MCF 10A (cell line): ENCODE measurements at regions not wholly inside any gene's neighbourhood (a gene's known extent, or its start where the extent isn't known, plus 50 kb on each side); places are given as distances from the start of the nearest gene placed in this dataset.

ENCODE experiments used
- BruUV-seq: library from RNA; stranded (reverse); fragments of 400-500 nt; replicated peaks from 2 replicates; lab custom pipeline; 2021; lab: Mats Ljungman, UMichigan
- CTCF ChIA-PET: fragments of 300-600 bp; sonication (Branson Sonifier 250); formaldehyde crosslinking; extraction: SDS; loops from one replicate; lab custom pipeline; 2021; ENCODE audit warnings: antibody characterized with exemption, inconsistent platforms; lab: Yijun Ruan, JAX
- POLR2A ChIA-PET: fragments of 300-600, 350-650 bp; sonication (Branson Sonifier 250); formaldehyde crosslinking; extraction: SDS; loops from one replicate; lab custom pipeline; 2020; ENCODE audit warnings: antibody characterized with exemption, inconsistent platforms; lab: Yijun Ruan, JAX
- DNase-seq: peaks from one replicate; pipeline ENCODE4 v3.0.0-alpha.2; 2018; ENCODE audit not compliant: unreplicated experiment
- H3K27ac Mint-ChIP-seq: one replicate; pipeline ENCODE4 v1.8.0; 2022; ENCODE audit warnings: mild to moderate bottlenecking, low read depth, mixed read lengths; ENCODE audit not compliant: unreplicated experiment
- H3K27me3 Mint-ChIP-seq: one replicate; pipeline ENCODE4 v1.8.0; 2022; ENCODE audit warnings: mixed read lengths; ENCODE audit not compliant: insufficient read depth, unreplicated experiment
- H3K36me3 Mint-ChIP-seq: one replicate; pipeline ENCODE4 v1.8.0; 2022; ENCODE audit warnings: mild to moderate bottlenecking, moderate library complexity, mixed read lengths; ENCODE audit not compliant: insufficient read depth, unreplicated experiment
- H3K4me1 Mint-ChIP-seq: one replicate; pipeline ENCODE4 v1.8.0; 2022; ENCODE audit warnings: mixed read lengths; ENCODE audit not compliant: insufficient read depth, unreplicated experiment
- H3K4me3 Mint-ChIP-seq: one replicate; pipeline ENCODE4 v1.8.0; 2022; ENCODE audit warnings: mild to moderate bottlenecking, moderate library complexity, mixed read lengths; ENCODE audit not compliant: unreplicated experiment
- H3K9me3 Mint-ChIP-seq: one replicate; pipeline ENCODE4 v1.8.0; 2022; ENCODE audit warnings: mixed read lengths; ENCODE audit not compliant: unreplicated experiment
- intact Hi-C: fragments of 100-400 bp; cut with micrococcal nuclease; formaldehyde crosslinking; loops from 2 replicates; pipeline ENCODE4 v1.14.1; 2022
- TF ChIP-seq, protein P1 (sequence below): fragments of 200-600 bp; IDR thresholded peaks from one replicate; pipeline ENCODE4 v1.8.0; 2022; ENCODE audit warnings: antibody characterized with exemption, mild to moderate bottlenecking; ENCODE audit not compliant: unreplicated experiment

DNA sequence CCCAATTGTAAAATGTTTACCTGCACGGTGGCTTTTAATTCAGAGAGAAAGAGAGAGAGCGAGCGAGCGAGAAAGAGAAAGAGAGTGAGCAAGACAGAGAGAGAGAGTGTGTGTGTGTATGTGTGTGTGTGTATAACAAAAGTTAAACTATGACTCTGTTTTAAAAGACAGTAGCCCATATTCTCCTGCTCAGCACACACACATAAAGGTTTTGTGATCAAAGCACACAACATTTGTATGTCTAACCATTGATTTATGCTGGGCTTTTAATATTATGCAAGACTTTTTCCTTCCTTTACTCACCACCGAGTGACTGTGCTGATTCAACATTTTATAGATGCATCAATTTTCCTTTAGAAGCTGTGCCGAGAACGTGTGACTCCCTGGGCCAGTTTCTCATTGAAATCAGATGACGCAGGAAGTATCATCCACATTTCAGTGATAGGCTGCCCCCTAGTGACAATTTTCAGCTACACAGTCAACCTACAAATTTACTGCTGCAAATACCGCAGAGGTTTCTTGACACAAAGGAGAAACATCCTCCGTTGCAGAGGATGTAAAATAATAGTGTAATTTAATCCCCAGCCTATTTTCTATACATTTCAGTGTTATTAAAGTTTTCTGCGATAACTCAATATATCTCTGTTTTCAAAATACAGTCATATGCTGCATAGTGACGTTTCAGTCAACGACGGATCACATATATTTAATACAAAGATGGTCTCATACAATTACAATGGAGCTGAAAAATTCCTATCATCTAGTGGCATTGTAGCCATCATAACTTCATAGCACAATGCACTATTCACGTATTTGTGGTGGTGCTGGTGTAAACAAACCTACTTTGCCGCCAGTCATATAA lies 165.9 kb upstream of the TANK start:
- BruUV-seq, result no TSS peak
- ChIA-PET CTCF (interaction anchor here (0.6 to 4.6 kb wide), 51 partner anchors 10 to 1428 kb away, joined by 3 to 59 read pairs (median 4); partner anchors contain the start of gene BAZ2B), POLR2A (interaction anchor here (0.6 to 1.5 kb wide), 12 partner anchors 12 to 885 kb away, joined by 3 to 7 read pairs (median 4); no protein-coding TSS in a partner anchor)
- no peak overlapping the region for H3K4me3 Mint-ChIP-seq
- no peaks in the 10 kb centered on the region for H3K9me3 Mint-ChIP-seq
- TF ChIP-seq, protein P1, sequence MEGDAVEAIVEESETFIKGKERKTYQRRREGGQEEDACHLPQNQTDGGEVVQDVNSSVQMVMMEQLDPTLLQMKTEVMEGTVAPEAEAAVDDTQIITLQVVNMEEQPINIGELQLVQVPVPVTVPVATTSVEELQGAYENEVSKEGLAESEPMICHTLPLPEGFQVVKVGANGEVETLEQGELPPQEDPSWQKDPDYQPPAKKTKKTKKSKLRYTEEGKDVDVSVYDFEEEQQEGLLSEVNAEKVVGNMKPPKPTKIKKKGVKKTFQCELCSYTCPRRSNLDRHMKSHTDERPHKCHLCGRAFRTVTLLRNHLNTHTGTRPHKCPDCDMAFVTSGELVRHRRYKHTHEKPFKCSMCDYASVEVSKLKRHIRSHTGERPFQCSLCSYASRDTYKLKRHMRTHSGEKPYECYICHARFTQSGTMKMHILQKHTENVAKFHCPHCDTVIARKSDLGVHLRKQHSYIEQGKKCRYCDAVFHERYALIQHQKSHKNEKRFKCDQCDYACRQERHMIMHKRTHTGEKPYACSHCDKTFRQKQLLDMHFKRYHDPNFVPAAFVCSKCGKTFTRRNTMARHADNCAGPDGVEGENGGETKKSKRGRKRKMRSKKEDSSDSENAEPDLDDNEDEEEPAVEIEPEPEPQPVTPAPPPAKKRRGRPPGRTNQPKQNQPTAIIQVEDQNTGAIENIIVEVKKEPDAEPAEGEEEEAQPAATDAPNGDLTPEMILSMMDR, result peak; percentile 76
- no peak overlapping the region for H3K27ac Mint-ChIP-seq
- intact Hi-C loops, result loop anchor here (1.0 to 2.0 kb wide), 5 partner anchors 68 to 906 kb away; no protein-coding TSS in a partner anchor
- no peaks in the 10 kb centered on the region for H3K36me3 Mint-ChIP-seq
- peak; percentile 87 for DNase-seq
- no peaks in the 10 kb centered on the region for H3K27me3 Mint-ChIP-seq
- H3K4me1 Mint-ChIP-seq, result peaks cover 9% of the 10 kb centered on the region

DNA sequence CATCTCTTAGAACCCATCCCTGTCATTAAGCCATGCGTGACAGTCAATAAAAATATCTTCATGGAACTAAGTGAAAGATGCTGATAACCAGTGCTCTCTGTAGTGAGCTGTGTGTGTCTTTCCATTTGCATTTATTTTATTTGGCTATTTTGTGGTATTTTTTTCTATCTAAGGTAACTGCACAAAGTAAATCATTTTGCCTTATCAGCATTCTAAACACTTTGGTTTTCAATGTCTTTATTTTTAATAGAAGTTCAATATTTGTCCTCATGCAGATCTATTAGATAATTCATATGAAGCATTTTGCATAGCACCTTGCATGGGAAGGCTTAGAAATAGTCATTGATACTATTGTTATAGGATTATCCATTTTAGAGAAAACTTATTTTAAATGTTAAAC lies 163.6 kb upstream of the TANK start:
- no peak overlapping the region for H3K27ac Mint-ChIP-seq
- intact Hi-C loops, result no loop called here
- H3K9me3 Mint-ChIP-seq, result no peaks in the 10 kb centered on the region
- H3K4me1 Mint-ChIP-seq, result peaks cover 9% of the 10 kb centered on the region
- H3K36me3 Mint-ChIP-seq, result no peaks in the 10 kb centered on the region
- ChIA-PET CTCF (interaction anchor here (0.9 to 4.6 kb wide), 4 partner anchors 9 to 887 kb away, joined by 3 to 59 read pairs (median 32); no protein-coding TSS in a partner anchor), POLR2A (no interaction called here)
- no TSS peak for BruUV-seq
- TF ChIP-seq, protein P1, result no peak
- no peak for DNase-seq
- no peak overlapping the region for H3K4me3 Mint-ChIP-seq
- H3K27me3 Mint-ChIP-seq, result no peaks in the 10 kb centered on the region

DNA sequence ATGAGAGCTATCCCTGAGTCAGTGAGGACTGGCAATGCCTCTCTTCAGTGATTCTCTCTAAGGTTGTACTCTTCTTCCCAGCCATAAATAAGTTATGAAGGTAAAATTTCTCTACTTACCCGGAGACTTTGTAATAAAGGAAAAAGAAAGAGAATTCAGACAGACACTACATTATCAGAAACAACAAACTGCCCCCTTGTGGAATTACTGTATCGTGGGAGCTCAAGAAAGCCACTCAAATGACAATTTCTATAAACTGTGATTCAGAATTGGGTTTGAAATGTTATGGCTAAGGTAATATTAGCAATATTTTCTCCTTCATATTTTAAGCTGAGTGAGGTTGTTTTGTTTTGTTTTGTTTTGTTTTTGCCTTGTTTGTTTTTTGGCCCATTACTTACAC lies 155.8 kb upstream of the TANK start:
- Mint-ChIP-seq H3K4me3 (no peak overlapping the region), H3K4me1 (no peaks in the 10 kb centered on the region), H3K9me3 (no peaks in the 10 kb centered on the region), H3K27ac (no peak overlapping the region), H3K27me3 (no peaks in the 10 kb centered on the region), H3K36me3 (peaks cover 5% of the 10 kb centered on the region)
- POLR2A ChIA-PET, result interaction anchor here (1.0 to 1.3 kb wide), 2 partner anchors 15 to 784 kb away, joined by 3 to 6 read pairs; no protein-coding TSS in a partner anchor
- no TSS peak for BruUV-seq
- DNase-seq, result peak; percentile 28
- intact Hi-C loops, result no loop called here
- TF ChIP-seq, protein P1, result peak; percentile 39
- CTCF ChIA-PET, result interaction anchor here (0.7 to 4.9 kb wide), 17 partner anchors 10 to 873 kb away, joined by 3 to 35 read pairs (median 4); no protein-coding TSS in a partner anchor

DNA sequence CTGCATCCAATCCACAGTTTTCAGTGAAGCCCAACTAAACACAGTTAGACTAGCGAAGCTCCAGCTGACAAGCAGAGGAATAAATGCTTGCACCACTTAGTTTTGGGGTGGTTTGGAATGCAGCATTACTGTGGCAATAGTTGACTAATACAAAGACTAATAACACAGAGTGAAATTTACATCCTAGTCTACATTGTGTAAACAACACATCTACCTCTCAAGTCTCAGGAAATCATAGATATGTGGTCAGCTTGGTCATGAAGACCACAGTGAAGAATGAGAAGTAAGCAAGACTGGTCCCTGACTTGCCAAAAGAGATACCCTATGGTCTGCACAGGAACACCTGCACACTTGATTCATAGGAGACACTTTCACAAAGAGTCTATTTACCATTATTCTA lies 155.1 kb upstream of the TANK start:
- CTCF ChIA-PET, result interaction anchor here (0.7 to 4.9 kb wide), 9 partner anchors 11 to 575 kb away, joined by 3 to 35 read pairs (median 4); no protein-coding TSS in a partner anchor
- POLR2A ChIA-PET, result interaction anchor here (1.0 to 1.3 kb wide), 2 partner anchors 14 to 25 kb away, joined by 3 to 6 read pairs; no protein-coding TSS in a partner anchor
- Mint-ChIP-seq H3K4me1 (no peaks in the 10 kb centered on the region), H3K27me3 (no peaks in the 10 kb centered on the region), H3K27ac (no peak overlapping the region), H3K9me3 (no peaks in the 10 kb centered on the region), H3K36me3 (peaks cover 5% of the 10 kb centered on the region), H3K4me3 (no peak overlapping the region)
- DNase-seq, result no peak
- no TSS peak for BruUV-seq
- TF ChIP-seq, protein P1, result no peak
- intact Hi-C loops, result no loop called here
